ENCODE measurements at regions not wholly inside any gene's neighbourhood (a gene's known extent, or its start where the extent isn't known, plus 50 kb on each side); places are given as distances from the start of the nearest gene placed in this dataset.

DNA sequence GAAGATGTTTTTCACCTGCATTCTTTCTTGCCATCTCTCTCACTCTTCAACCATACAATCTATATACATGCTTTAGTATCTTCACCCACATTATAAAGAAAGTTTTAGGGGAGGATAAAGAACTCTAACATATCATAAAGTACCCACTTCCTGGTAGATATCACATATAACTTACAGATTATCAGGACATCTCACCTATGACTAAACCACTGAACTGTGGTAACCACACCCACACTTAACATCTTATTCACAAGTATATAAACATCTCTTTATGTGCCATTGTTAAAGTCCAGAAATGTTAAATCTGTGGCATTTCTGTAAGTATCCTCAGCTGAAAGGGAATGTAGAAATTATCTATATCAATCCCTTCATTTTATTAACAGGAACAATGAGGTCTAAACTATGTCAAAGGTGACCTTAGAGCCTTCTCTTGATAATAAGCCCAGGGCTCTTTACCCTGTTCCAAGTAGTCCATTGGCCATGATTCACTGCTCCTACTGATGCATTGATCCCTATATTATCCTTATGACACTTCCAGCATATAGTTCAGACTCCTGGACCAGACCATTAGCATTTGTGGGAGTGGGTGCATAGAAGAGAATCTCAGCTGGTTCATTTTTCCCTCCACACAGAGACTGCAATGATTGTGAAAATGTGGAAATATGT is 182.4 kb downstream of the SUCLG1 start:
- no peak for DNase-seq (ENCODE audit: low read depth in 4 of 6, low spot score in 6 of 6)
- Histone ChIP-seq H3K27ac (ENCODE audit: low read depth, low read length) (no peak overlapping the region), H3K36me3 (ENCODE audit: control insufficient read depth, insufficient read depth, low read length) (no peaks in the 10 kb centered on the region), H3K4me3 (ENCODE audit: low read depth, low read length) (no peak overlapping the region), H3K27me3 (ENCODE audit: control insufficient read depth, insufficient read depth, low read length) (no peaks in the 10 kb centered on the region), H3K9me3 (ENCODE audit: control insufficient read depth, insufficient read depth, low read length) (no peaks in the 10 kb centered on the region), H3K4me1 (ENCODE audit: control insufficient read depth, insufficient read depth, low read length) (no peaks in the 10 kb centered on the region)

DNA sequence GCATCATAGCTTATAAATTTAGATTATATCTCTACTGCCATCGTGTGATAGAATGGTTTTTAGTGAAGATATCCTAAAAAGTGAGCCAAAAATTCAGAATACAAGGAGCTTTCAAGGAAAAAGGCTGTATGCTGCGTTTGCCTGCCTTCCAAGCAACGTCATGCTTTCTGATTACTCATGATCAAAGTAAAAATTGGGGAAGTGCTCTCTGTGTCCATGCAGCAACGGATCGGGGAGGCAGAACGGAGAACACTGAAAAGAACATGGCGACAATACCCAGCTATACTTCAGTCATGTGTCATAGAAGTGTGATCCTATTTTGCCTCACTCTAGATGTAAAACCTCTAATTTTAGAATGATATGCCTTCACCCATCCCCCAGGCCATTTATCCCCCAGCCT is 185.7 kb downstream of the SUCLG1 start:
- DNase-seq (ENCODE audit: low read depth in 4 of 6, low spot score in 6 of 6), result peak in 2 of 6 donors; percentile 14 to 16
- H3K36me3 ChIP-seq (ENCODE audit: control insufficient read depth, insufficient read depth, low read length), result no peaks in the 10 kb centered on the region
- H3K4me3 ChIP-seq (ENCODE audit: low read depth, low read length), result no peak overlapping the region
- 92% methylated on average over 3 of the region's 7 CpGs for WGBS (ENCODE audit: insufficient coverage)
- no peak overlapping the region for H3K27ac ChIP-seq (ENCODE audit: low read depth, low read length)
- no peaks in the 10 kb centered on the region for H3K4me1 ChIP-seq (ENCODE audit: control insufficient read depth, insufficient read depth, low read length)
- H3K27me3 ChIP-seq (ENCODE audit: control insufficient read depth, insufficient read depth, low read length), result no peaks in the 10 kb centered on the region
- no peaks in the 10 kb centered on the region for H3K9me3 ChIP-seq (ENCODE audit: control insufficient read depth, insufficient read depth, low read length)

- no peak for DNase-seq (ENCODE audit: low read depth in 4 of 6, low spot score in 6 of 6)
- Histone ChIP-seq H3K36me3 (ENCODE audit: control insufficient read depth, insufficient read depth, low read length) (no peaks in the 10 kb centered on the region), H3K4me3 (ENCODE audit: low read depth, low read length) (no peak overlapping the region), H3K27ac (ENCODE audit: low read depth, low read length) (no peak overlapping the region), H3K4me1 (ENCODE audit: control insufficient read depth, insufficient read depth, low read length) (no peaks in the 10 kb centered on the region), H3K9me3 (ENCODE audit: control insufficient read depth, insufficient read depth, low read length) (no peaks in the 10 kb centered on the region), H3K27me3 (ENCODE audit: control insufficient read depth, insufficient read depth, low read length) (no peaks in the 10 kb centered on the region)
- 100% methylated on average over 1 of the region's 3 CpGs for WGBS (ENCODE audit: insufficient coverage)
Measured at GRCh38 chr2:84271977-84272376, 187.1 kb downstream of the SUCLG1 start.

DNA sequence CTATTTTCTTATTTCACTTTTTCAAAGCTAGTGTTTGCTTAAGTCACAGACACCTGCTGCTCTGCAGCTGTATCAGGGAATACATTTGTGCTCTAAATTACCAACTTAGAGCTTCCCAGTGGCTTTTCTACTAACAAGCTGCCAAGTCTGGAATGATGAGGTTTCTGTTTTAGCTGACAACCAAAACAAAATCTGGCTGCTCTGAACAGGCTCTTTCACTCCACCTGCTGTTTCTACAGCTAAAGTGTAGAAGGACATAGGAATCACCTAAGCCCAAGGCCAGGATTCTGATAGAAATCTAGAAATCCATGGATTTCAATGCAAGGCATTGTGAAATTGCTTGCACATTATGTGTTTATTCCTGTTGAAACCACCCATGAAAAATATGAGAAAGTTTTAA is 201.2 kb downstream of the SUCLG1 start:
- H3K9me3 ChIP-seq (ENCODE audit: control insufficient read depth, insufficient read depth, low read length), result peaks cover 2% of the 10 kb centered on the region
- H3K27me3 ChIP-seq (ENCODE audit: control insufficient read depth, insufficient read depth, low read length), result no peaks in the 10 kb centered on the region
- no peaks in the 10 kb centered on the region for H3K36me3 ChIP-seq (ENCODE audit: control insufficient read depth, insufficient read depth, low read length)
- DNase-seq (ENCODE audit: low read depth in 4 of 6, low spot score in 6 of 6), result peak in 4 of 6 donors; percentile 17 to 87 (median 58)
- H3K4me3 ChIP-seq (ENCODE audit: low read depth, low read length), result no peak overlapping the region
- no peak overlapping the region for H3K27ac ChIP-seq (ENCODE audit: low read depth, low read length)
- no peaks in the 10 kb centered on the region for H3K4me1 ChIP-seq (ENCODE audit: control insufficient read depth, insufficient read depth, low read length)

DNA sequence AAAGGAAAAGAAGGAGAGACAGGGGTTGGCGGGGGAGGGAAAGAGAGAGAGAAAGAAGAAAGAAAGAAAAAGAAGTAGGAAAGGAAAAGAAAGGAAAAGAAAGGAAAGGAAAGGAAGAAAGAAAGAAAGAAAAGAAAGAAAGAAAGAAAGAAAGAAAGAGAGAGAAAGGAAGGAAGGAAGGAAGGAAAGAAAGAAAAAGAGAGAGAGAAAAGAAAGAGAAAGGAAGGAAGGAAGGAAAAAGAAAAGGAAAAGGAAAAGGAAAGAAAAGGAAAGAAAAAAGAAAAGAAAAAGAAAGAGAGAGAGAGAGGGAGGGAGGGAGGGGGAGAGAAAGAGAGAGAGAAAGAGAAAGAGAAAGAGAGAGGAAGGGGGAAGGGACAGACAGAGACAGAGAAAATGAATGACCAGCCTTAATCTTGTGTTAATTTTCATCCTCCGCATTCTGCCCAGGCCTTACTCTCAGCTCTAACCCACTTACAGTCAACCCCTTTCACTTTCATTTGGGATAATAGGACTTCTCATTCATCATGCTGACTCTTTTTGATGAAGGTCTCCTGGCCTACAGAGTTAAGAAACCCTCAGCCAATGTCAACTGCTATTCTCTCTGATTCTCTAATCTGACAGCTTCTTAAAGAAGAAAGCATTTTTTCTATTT is 207.3 kb downstream of the SUCLG1 start:
- Histone ChIP-seq H3K36me3 (ENCODE audit: control insufficient read depth, insufficient read depth, low read length) (no peaks in the 10 kb centered on the region), H3K9me3 (ENCODE audit: control insufficient read depth, insufficient read depth, low read length) (no peaks in the 10 kb centered on the region), H3K27ac (ENCODE audit: low read depth, low read length) (no peak overlapping the region), H3K4me1 (ENCODE audit: control insufficient read depth, insufficient read depth, low read length) (no peaks in the 10 kb centered on the region), H3K27me3 (ENCODE audit: control insufficient read depth, insufficient read depth, low read length) (no peaks in the 10 kb centered on the region), H3K4me3 (ENCODE audit: low read depth, low read length) (no peak overlapping the region)
- no peak for DNase-seq (ENCODE audit: low read depth in 4 of 6, low spot score in 6 of 6)
- WGBS (ENCODE audit: insufficient coverage), result 100% methylated on average over 1 of the region's 2 CpGs

- no peak overlapping the region for H3K27ac ChIP-seq (ENCODE audit: low read depth, low read length)
- H3K4me1 ChIP-seq (ENCODE audit: control insufficient read depth, insufficient read depth, low read length), result no peaks in the 10 kb centered on the region
- 89% methylated on average over 4 of the region's 4 CpGs for WGBS (ENCODE audit: insufficient coverage)
- no peak overlapping the region for H3K4me3 ChIP-seq (ENCODE audit: low read depth, low read length)
- no peaks in the 10 kb centered on the region for H3K9me3 ChIP-seq (ENCODE audit: control insufficient read depth, insufficient read depth, low read length)
- H3K36me3 ChIP-seq (ENCODE audit: control insufficient read depth, insufficient read depth, low read length), result no peaks in the 10 kb centered on the region
- no peaks in the 10 kb centered on the region for H3K27me3 ChIP-seq (ENCODE audit: control insufficient read depth, insufficient read depth, low read length)
- DNase-seq (ENCODE audit: low read depth in 4 of 6, low spot score in 6 of 6), result no peak
Measured at GRCh38 chr2:84249140-84249539, 209.9 kb downstream of the SUCLG1 start.

GRCh38 chr2:84247532-84247931 is 211.5 kb downstream of the SUCLG1 start:
- no peaks in the 10 kb centered on the region for H3K4me1 ChIP-seq (ENCODE audit: control insufficient read depth, insufficient read depth, low read length)

DNA sequence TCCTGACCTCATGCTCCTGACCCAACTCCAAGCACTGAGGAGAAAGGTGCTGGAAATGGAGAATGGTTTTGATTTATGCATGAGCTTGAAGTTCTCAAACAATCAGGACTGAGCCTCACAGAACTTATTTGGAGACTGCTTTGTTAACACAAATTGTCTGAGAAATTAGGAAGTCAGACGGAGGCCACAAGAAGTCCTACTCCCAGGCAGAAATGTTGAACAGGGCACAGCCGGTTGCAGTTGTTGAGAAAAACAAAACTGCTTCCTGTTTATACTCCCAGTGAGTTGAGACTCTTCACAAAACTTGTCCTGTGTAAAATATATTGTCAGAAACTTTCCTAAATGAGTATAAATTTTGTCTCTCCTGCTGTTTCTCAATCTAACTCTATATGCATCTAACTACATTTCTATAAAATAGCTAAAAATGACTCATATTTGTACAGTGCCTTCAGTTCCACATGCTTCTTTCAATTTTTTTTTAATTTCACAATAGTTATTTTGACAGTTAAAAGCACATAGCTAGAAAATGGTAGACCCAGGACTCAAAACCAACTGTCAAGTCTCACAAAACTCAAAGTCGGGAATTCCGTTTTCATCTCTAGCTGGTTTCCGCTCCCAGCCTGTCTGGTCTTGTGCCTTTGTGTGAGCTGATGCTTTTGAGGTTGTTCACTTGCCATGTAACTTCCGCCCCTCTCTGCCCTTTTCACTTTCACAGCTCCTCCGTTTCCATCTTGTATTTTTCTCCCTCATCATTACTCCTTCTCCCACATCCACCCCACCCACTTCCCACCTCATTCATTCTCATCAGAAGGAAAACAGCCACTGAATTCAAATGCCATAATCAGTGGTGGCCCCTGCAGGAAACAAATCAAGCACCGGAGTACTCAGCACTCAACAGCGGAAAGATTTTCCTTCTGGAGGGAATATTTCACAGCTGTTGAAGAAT is 215.0 kb downstream of the SUCLG1 start:
- H3K36me3 ChIP-seq (ENCODE audit: control insufficient read depth, insufficient read depth, low read length), result no peaks in the 10 kb centered on the region
- no peaks in the 10 kb centered on the region for H3K4me1 ChIP-seq (ENCODE audit: control insufficient read depth, insufficient read depth, low read length)
- WGBS (ENCODE audit: insufficient coverage), result 68% methylated on average over 6 of the region's 9 CpGs
- no peak overlapping the region for H3K4me3 ChIP-seq (ENCODE audit: low read depth, low read length)
- no peaks in the 10 kb centered on the region for H3K27me3 ChIP-seq (ENCODE audit: control insufficient read depth, insufficient read depth, low read length)
- no peaks in the 10 kb centered on the region for H3K9me3 ChIP-seq (ENCODE audit: control insufficient read depth, insufficient read depth, low read length)
- no peak for DNase-seq (ENCODE audit: low read depth in 4 of 6, low spot score in 6 of 6)
- H3K27ac ChIP-seq (ENCODE audit: low read depth, low read length), result no peak overlapping the region

More at GRCh38 chr2:84247532-84247931, 211.5 kb downstream of the SUCLG1 start:
- DNase-seq (ENCODE audit: low read depth in 4 of 6, low spot score in 6 of 6), result no peak
- Histone ChIP-seq H3K27ac (ENCODE audit: low read depth, low read length) (no peak overlapping the region), H3K4me3 (ENCODE audit: low read depth, low read length) (no peak overlapping the region), H3K9me3 (ENCODE audit: control insufficient read depth, insufficient read depth, low read length) (no peaks in the 10 kb centered on the region), H3K27me3 (ENCODE audit: control insufficient read depth, insufficient read depth, low read length) (no peaks in the 10 kb centered on the region), H3K36me3 (ENCODE audit: control insufficient read depth, insufficient read depth, low read length) (no peaks in the 10 kb centered on the region)
- WGBS (ENCODE audit: insufficient coverage), result 70% methylated on average over 2 of the region's 3 CpGs

DNA sequence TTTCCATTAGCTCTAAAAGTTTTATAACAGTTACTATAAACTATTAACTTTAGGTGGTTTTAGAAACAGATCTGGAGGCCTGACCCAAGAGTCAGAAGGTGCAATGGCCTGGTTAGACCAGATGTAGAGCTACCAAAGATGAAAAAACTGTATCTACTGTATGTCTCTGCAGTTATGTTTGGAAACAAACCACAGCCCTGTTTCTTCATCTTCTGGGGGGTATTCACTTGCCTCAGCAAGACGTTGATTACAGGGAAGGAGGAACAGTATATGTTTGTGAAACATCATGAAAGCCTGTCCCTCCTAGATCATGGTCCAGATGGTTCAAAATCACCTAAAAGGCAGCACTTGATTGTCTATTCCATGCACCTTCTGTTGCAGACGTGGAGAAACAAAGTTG is 220.2 kb downstream of the SUCLG1 start:
- no peaks in the 10 kb centered on the region for H3K4me1 ChIP-seq (ENCODE audit: control insufficient read depth, insufficient read depth, low read length)
- H3K4me3 ChIP-seq (ENCODE audit: low read depth, low read length), result no peak overlapping the region
- WGBS (ENCODE audit: insufficient coverage), result 73% methylated on average over 1 of the region's 2 CpGs
- no peaks in the 10 kb centered on the region for H3K27me3 ChIP-seq (ENCODE audit: control insufficient read depth, insufficient read depth, low read length)
- no peaks in the 10 kb centered on the region for H3K36me3 ChIP-seq (ENCODE audit: control insufficient read depth, insufficient read depth, low read length)
- H3K9me3 ChIP-seq (ENCODE audit: control insufficient read depth, insufficient read depth, low read length), result no peaks in the 10 kb centered on the region
- no peak overlapping the region for H3K27ac ChIP-seq (ENCODE audit: low read depth, low read length)
- DNase-seq (ENCODE audit: low read depth in 4 of 6, low spot score in 6 of 6), result no peak
